ENCODE measurements at regions not wholly inside any gene's neighbourhood (a gene's known extent, or its start where the extent isn't known, plus 50 kb on each side); places are given as distances from the start of the nearest gene placed in this dataset.
"Not testable (repeated sequence)": the region's sequence is repeated elsewhere in the genome, so short reads cannot be mapped to it uniquely, and the experiment has no call there.

DNA sequence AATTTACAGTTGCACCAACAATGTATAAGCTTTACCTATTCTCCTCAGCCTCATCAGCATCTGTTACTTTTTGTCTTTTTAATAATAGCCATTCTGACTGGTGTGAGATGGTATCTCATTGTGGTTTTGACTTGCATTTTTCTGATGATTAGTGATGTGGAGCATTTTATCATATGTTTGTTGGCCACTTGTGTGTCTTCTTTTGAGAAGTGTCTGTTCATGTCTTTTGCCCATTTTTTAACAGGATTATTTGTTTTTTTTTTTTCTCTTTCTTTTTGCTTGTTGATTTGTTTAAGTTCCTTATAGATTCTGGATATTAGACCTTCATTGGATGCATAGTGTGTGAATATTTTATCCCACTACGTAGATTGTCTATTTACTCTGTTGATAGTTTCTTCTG is 191.3 kb downstream of the VAPA start:
- TF ChIP-seq, protein P1, sequence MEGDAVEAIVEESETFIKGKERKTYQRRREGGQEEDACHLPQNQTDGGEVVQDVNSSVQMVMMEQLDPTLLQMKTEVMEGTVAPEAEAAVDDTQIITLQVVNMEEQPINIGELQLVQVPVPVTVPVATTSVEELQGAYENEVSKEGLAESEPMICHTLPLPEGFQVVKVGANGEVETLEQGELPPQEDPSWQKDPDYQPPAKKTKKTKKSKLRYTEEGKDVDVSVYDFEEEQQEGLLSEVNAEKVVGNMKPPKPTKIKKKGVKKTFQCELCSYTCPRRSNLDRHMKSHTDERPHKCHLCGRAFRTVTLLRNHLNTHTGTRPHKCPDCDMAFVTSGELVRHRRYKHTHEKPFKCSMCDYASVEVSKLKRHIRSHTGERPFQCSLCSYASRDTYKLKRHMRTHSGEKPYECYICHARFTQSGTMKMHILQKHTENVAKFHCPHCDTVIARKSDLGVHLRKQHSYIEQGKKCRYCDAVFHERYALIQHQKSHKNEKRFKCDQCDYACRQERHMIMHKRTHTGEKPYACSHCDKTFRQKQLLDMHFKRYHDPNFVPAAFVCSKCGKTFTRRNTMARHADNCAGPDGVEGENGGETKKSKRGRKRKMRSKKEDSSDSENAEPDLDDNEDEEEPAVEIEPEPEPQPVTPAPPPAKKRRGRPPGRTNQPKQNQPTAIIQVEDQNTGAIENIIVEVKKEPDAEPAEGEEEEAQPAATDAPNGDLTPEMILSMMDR (IDR thresholded peaks at IDR 0.05) = not testable (repeated sequence)
- not testable (repeated sequence) for TF ChIP-seq POLR2A (IDR thresholded peaks at IDR 0.05)

All from prostate gland (tissue), 2 donors.